Trophoblast cell (in vitro differentiated cells and primary cell): ENCODE measurements at regions not wholly inside any gene's neighbourhood (a gene's known extent, or its start where the extent isn't known, plus 50 kb on each side); places are given as distances from the start of the nearest gene placed in this dataset.

Experiments
- DNase-seq, 2 donors: peaks; one replicate each; pipeline ENCODE4 v3.0.0-alpha.2; 2016
- H2AFZ ChIP-seq: 2 replicates; pipeline ENCODE4 v1.6.1; 2013; ENCODE audit warnings: low read length, moderate library complexity, mild to moderate bottlenecking; ENCODE audit not compliant: insufficient read depth, poor library complexity
- H2AK5ac ChIP-seq: 2 replicates; pipeline ENCODE4 v1.6.1; 2013; ENCODE audit warnings: mild to moderate bottlenecking, low read length
- H2BK120ac ChIP-seq: 2 replicates; pipeline ENCODE4 v1.6.1; 2013; ENCODE audit warnings: low read length, mild to moderate bottlenecking, moderate library complexity; ENCODE audit not compliant: insufficient read depth, poor library complexity
- H2BK12ac ChIP-seq: 2 replicates; pipeline ENCODE4 v1.6.1; 2013; ENCODE audit warnings: mild to moderate bottlenecking, low read length, moderate library complexity
- H2BK5ac ChIP-seq: 2 replicates; pipeline ENCODE4 v1.6.1; 2013; ENCODE audit warnings: low read length, low read depth, moderate library complexity, mild to moderate bottlenecking; ENCODE audit not compliant: poor library complexity
- H3K14ac ChIP-seq: 2 replicates; pipeline ENCODE4 v1.6.1; 2013; ENCODE audit warnings: mild to moderate bottlenecking, low read length
- H3K18ac ChIP-seq: 2 replicates; pipeline ENCODE4 v1.6.1; 2013; ENCODE audit warnings: mild to moderate bottlenecking, low read length
- H3K23ac ChIP-seq: 2 replicates; pipeline ENCODE4 v1.6.1; 2013; ENCODE audit warnings: low read length
- H3K27ac ChIP-seq: 2 replicates; pipeline ENCODE4 v1.5.1; 2013; ENCODE audit warnings: low read depth, mild to moderate bottlenecking, inconsistent platforms, low read length, moderate library complexity
- H3K27me3 ChIP-seq: 2 replicates; pipeline ENCODE4 v1.6.1; 2013; ENCODE audit warnings: inconsistent platforms, mild to moderate bottlenecking, low read length, moderate library complexity; ENCODE audit not compliant: insufficient read depth
- H3K36me3 ChIP-seq, 2 experiments: 1 replicate in 1 of 2; 2 replicates in 1 of 2; pipeline ENCODE4 v1.6.1; 2013; ENCODE audit warnings: low read length in 2 of 2, mild to moderate bottlenecking in 2 of 2, moderate library complexity in 1 of 2; ENCODE audit not compliant: insufficient read depth in 2 of 2, control insufficient read depth in 1 of 2
- H3K4ac ChIP-seq: 2 replicates; pipeline ENCODE4 v1.6.1; 2013; ENCODE audit warnings: low read depth, mild to moderate bottlenecking, low read length, moderate library complexity
- H3K4me1 ChIP-seq, 2 experiments: 1 replicate in 1 of 2; 2 replicates in 1 of 2; pipeline ENCODE4 v1.6.1; 2013; ENCODE audit warnings: low read length in 2 of 2, mild to moderate bottlenecking in 2 of 2, moderate library complexity in 1 of 2; ENCODE audit not compliant: insufficient read depth in 2 of 2, control insufficient read depth in 1 of 2
- H3K4me2 ChIP-seq: 2 replicates; pipeline ENCODE4 v1.6.1; 2013; ENCODE audit warnings: inconsistent platforms, mild to moderate bottlenecking, low read length, moderate library complexity
- H3K4me3 ChIP-seq: 2 replicates; pipeline ENCODE4 v1.5.1; 2013; ENCODE audit warnings: mild to moderate bottlenecking, low read depth, low read length, inconsistent platforms
- H3K79me1 ChIP-seq: one replicate; pipeline ENCODE4 v1.6.1; 2013; ENCODE audit warnings: low read length
- H3K79me2 ChIP-seq: 2 replicates; pipeline ENCODE4 v1.6.1; 2013; ENCODE audit warnings: low read length, mild to moderate bottlenecking; ENCODE audit not compliant: control insufficient read depth, insufficient read depth, poor library complexity
- H3K9ac ChIP-seq: 2 replicates; pipeline ENCODE4 v1.6.1; 2013; ENCODE audit warnings: mild to moderate bottlenecking, low read length
- H3K9me3 ChIP-seq: 2 replicates; pipeline ENCODE4 v1.6.1; 2013; ENCODE audit warnings: low read depth, mild to moderate bottlenecking, control low read depth, inconsistent platforms, low read length; ENCODE audit not compliant: insufficient read depth
- H4K12ac ChIP-seq: 2 replicates; pipeline ENCODE4 v1.6.1; 2013; ENCODE audit warnings: low read depth, mild to moderate bottlenecking, low read length, moderate library complexity
- H4K8ac ChIP-seq: 2 replicates; pipeline ENCODE4 v1.6.1; 2013; ENCODE audit warnings: low read depth, mild to moderate bottlenecking, low read length, moderate library complexity
- H4K91ac ChIP-seq: one replicate; pipeline ENCODE4 v1.6.1; 2013; ENCODE audit warnings: low read depth, mild to moderate bottlenecking, low read length, moderate library complexity
- WGBS: extraction: QIAGEN DNeasy Blood & Tissue Kit; methylation state at CpG from one replicate; pipeline ENCODE4 v1.1.7; 2013; ENCODE audit warnings: missing lambda C conversion rate; ENCODE audit not compliant: insufficient read length, insufficient coverage; ENCODE audit errors: extremely low coverage; 5-methylcytosine and 5-hydroxymethylcytosine counted together

DNA sequence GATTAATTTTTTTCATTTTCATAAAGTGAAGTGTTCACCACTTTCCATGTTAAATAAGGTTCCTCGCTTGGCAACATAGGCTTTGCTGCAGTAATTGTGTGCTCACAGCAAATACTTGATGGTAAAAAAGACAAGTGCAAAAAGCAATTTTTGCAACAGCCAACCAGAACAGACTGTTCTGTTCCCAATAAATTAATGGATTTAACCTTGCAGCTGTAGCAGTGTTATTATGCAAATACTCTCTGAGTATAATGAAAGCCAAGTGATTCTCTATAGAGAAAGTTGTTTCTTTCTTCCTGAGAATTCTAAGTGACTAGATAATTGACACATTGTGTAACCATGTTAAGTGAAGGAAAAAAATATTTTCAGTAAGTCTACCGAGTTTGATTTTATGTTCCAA, 183.7 kb upstream of the NAALADL2 start:
- H3K23ac ChIP-seq = no peak overlapping the region
- no peak overlapping the region for H4K12ac ChIP-seq
- H3K18ac ChIP-seq = no peak overlapping the region
- H3K4ac ChIP-seq = no peak overlapping the region
- H3K4me2 ChIP-seq = no peak overlapping the region
- H3K27me3 ChIP-seq = no peaks in the 10 kb centered on the region
- H3K79me2 ChIP-seq = no peaks in the 10 kb centered on the region
- no peak overlapping the region for H2BK120ac ChIP-seq
- no peaks in the 10 kb centered on the region for H3K79me1 ChIP-seq
- no peaks in the 10 kb centered on the region for H3K9me3 ChIP-seq
- no peak overlapping the region for H3K9ac ChIP-seq
- H3K4me3 ChIP-seq = no peak overlapping the region
- no peak overlapping the region for H2BK12ac ChIP-seq
- no peak overlapping the region for H3K14ac ChIP-seq
- no peaks in the 10 kb centered on the region for H3K4me1 ChIP-seq
- no peak overlapping the region for H4K8ac ChIP-seq
- WGBS = no CpG with 5 or more reads among the region's 2 CpGs
- no peak overlapping the region for H3K27ac ChIP-seq
- no peak overlapping the region for H2BK5ac ChIP-seq
- no peaks in the 10 kb centered on the region for H3K36me3 ChIP-seq
- no peak overlapping the region for H2AK5ac ChIP-seq
- DNase-seq = no peak
- no peak overlapping the region for H2AFZ ChIP-seq
- H4K91ac ChIP-seq = no peak overlapping the region

DNA sequence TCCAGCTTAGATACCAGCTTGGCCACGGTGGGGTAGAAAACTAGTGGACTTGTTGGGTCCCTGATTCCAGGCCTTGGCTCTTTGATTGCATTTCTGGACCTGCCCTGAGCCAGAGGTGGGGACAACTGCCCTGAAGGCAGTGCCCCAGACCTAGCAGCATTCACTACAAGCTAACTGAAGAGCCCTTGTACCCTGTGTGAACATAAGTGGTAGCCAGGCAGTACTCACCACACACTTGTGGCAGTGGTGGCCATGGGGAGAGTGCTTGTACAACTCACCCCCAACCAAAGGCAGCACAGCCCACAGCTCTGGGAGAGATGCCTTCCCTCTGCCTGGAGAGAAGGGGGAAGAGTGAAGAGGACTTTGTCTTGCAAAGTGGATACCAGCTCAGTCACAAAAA, 177.3 kb upstream of the NAALADL2 start:
- Histone ChIP-seq H3K14ac (no peak overlapping the region), H3K23ac (no peak overlapping the region), H3K9ac (no peak overlapping the region), H2AK5ac (no peak overlapping the region), H3K18ac (no peak overlapping the region), H4K91ac (no peak overlapping the region), H3K4me2 (no peak overlapping the region), H4K8ac (no peak overlapping the region), H3K9me3 (peaks cover 2% of the 10 kb centered on the region), H3K79me1 (no peaks in the 10 kb centered on the region), H2AFZ (no peak overlapping the region), H2BK5ac (no peak overlapping the region), H3K4ac (no peak overlapping the region), H3K79me2 (no peaks in the 10 kb centered on the region), H3K27me3 (no peaks in the 10 kb centered on the region), H3K27ac (no peak overlapping the region), H2BK120ac (no peak overlapping the region), H3K36me3 (no peaks in the 10 kb centered on the region), H3K4me1 (no peaks in the 10 kb centered on the region), H4K12ac (no peak overlapping the region), H3K4me3 (no peak overlapping the region), H2BK12ac (no peak overlapping the region)
- DNase-seq = no peak
- WGBS = no CpG with 5 or more reads among the region's 1 CpG

DNA sequence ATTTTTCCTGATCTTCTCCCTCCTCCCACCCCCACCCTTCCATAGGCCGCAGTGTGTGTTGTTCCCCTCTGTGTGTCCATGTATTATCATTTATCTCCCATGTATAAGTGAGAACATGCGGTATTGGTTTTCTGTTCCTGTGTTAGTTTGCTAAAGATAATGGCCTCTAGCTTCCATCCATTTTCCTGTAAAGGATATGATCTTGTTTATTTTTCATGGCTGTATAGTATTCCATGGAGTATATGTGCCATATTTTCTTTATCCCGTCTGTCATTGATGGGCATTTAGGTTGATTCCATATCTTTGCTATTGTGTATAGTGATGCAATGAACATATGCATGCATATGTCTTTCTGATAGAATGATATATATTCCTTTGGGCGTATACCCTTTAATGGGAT, 173.3 kb upstream of the NAALADL2 start:
- H3K4ac ChIP-seq = no peak overlapping the region
- no peaks in the 10 kb centered on the region for H3K36me3 ChIP-seq
- no peak overlapping the region for H3K4me3 ChIP-seq
- H2AK5ac ChIP-seq = no peak overlapping the region
- H4K8ac ChIP-seq = no peak overlapping the region
- no peak overlapping the region for H3K23ac ChIP-seq
- DNase-seq = no peak
- H3K14ac ChIP-seq = no peak overlapping the region
- H3K9me3 ChIP-seq = peaks cover 2% of the 10 kb centered on the region
- H3K4me1 ChIP-seq = no peaks in the 10 kb centered on the region
- no peak overlapping the region for H4K12ac ChIP-seq
- no peaks in the 10 kb centered on the region for H3K79me1 ChIP-seq
- H2BK120ac ChIP-seq = no peak overlapping the region
- no peak overlapping the region for H3K27ac ChIP-seq
- H4K91ac ChIP-seq = no peak overlapping the region
- WGBS = no CpG with 5 or more reads among the region's 4 CpGs
- no peaks in the 10 kb centered on the region for H3K27me3 ChIP-seq
- H2BK5ac ChIP-seq = no peak overlapping the region
- no peak overlapping the region for H2BK12ac ChIP-seq
- H3K18ac ChIP-seq = no peak overlapping the region
- H2AFZ ChIP-seq = no peak overlapping the region
- H3K79me2 ChIP-seq = no peaks in the 10 kb centered on the region
- no peak overlapping the region for H3K4me2 ChIP-seq
- no peak overlapping the region for H3K9ac ChIP-seq

DNA sequence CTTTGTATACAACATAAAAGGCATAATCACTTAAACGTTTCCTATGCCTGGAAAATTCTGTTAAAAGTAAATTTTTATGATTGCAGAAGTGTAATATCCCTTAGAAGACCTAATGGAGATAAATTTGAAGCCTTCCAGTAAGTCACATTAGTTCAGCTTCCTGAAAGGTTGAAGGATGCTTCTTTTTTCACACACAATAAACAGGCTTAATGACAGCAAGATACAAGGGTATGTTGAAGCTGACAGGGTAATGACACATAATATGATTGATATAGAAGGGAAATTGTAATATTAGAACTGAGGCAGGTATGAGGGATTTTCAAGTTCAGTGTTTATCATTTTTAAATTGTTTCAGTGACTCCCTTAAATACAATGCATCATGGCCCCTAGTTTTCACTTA, 161.8 kb upstream of the NAALADL2 start:
- Histone ChIP-seq H2BK5ac (no peak overlapping the region), H2BK120ac (no peak overlapping the region), H3K4ac (no peak overlapping the region), H3K27me3 (no peaks in the 10 kb centered on the region), H3K14ac (no peak overlapping the region), H3K4me1 (no peaks in the 10 kb centered on the region), H2BK12ac (no peak overlapping the region), H4K8ac (no peak overlapping the region), H3K27ac (no peak overlapping the region), H4K12ac (no peak overlapping the region), H4K91ac (no peak overlapping the region), H3K79me2 (no peaks in the 10 kb centered on the region), H3K36me3 (no peaks in the 10 kb centered on the region), H3K4me3 (no peak overlapping the region), H3K9me3 (no peaks in the 10 kb centered on the region), H2AK5ac (no peak overlapping the region), H2AFZ (no peak overlapping the region), H3K23ac (no peak overlapping the region), H3K18ac (no peak overlapping the region), H3K4me2 (no peak overlapping the region), H3K9ac (no peak overlapping the region), H3K79me1 (no peaks in the 10 kb centered on the region)
- no peak for DNase-seq
- whole genome bisulfite sequencing = no CpG with 5 or more reads among the region's 1 CpG

DNA sequence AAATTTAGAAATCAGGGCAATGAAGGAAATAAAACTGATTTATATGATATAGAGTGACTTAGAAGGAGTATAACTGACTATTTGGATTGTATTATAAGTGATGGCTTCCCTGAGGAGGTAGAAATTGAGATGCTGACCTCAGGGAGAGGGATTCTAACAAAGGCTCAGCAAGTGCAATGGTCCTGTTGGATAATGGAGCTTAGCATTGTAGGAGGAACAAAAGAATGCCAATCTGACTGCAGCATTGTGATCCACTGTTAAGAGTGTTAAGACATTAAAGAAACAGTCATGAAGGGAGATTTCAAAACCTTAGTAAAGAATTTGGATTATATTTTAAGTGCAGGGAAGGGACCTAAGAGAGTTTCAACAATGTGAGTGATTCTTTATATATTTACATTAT, 158.4 kb upstream of the NAALADL2 start:
- H3K27ac ChIP-seq = no peak overlapping the region
- no peak overlapping the region for H2BK5ac ChIP-seq
- H3K14ac ChIP-seq = no peak overlapping the region
- no peak overlapping the region for H2AFZ ChIP-seq
- H4K8ac ChIP-seq = no peak overlapping the region
- no peak overlapping the region for H4K12ac ChIP-seq
- no peak overlapping the region for H2AK5ac ChIP-seq
- DNase-seq = no peak
- no peaks in the 10 kb centered on the region for H3K27me3 ChIP-seq
- no peaks in the 10 kb centered on the region for H3K79me2 ChIP-seq
- H3K23ac ChIP-seq = no peak overlapping the region
- no peak overlapping the region for H3K18ac ChIP-seq
- no peak overlapping the region for H3K9ac ChIP-seq
- H2BK12ac ChIP-seq = no peak overlapping the region
- H3K4me2 ChIP-seq = no peak overlapping the region
- H3K9me3 ChIP-seq = no peaks in the 10 kb centered on the region
- H3K4ac ChIP-seq = no peak overlapping the region
- H4K91ac ChIP-seq = no peak overlapping the region
- no peaks in the 10 kb centered on the region for H3K4me1 ChIP-seq
- no peak overlapping the region for H2BK120ac ChIP-seq
- H3K4me3 ChIP-seq = no peak overlapping the region
- H3K79me1 ChIP-seq = no peaks in the 10 kb centered on the region
- no peaks in the 10 kb centered on the region for H3K36me3 ChIP-seq
